ENCODE measurements at regions not wholly inside any gene's neighbourhood (a gene's known extent, or its start where the extent isn't known, plus 50 kb on each side); places are given as distances from the start of the nearest gene placed in this dataset.

GRCh38 chr2:16118611-16119590, 178.6 kb downstream of the MYCN start:
- Histone ChIP-seq H3K27ac (ENCODE audit: extremely low read depth, low read depth, low read length) (no peak overlapping the region), H3K4me3 (ENCODE audit: low read depth, low read length) (no peak overlapping the region), H3K36me3 (ENCODE audit: control insufficient read depth in 2 of 2, insufficient read depth in 1 of 2, low read length in 2 of 2) (no peaks in the 10 kb centered on the region), H3K9me3 (ENCODE audit: control insufficient read depth, insufficient read depth, low read depth, low read length) (no peaks in the 10 kb centered on the region), H3K4me1 (ENCODE audit: control insufficient read depth, insufficient read depth, low read length) (no peaks in the 10 kb centered on the region)
- CTCF ChIA-PET = no interaction called here
- TF ChIP-seq, protein P1, sequence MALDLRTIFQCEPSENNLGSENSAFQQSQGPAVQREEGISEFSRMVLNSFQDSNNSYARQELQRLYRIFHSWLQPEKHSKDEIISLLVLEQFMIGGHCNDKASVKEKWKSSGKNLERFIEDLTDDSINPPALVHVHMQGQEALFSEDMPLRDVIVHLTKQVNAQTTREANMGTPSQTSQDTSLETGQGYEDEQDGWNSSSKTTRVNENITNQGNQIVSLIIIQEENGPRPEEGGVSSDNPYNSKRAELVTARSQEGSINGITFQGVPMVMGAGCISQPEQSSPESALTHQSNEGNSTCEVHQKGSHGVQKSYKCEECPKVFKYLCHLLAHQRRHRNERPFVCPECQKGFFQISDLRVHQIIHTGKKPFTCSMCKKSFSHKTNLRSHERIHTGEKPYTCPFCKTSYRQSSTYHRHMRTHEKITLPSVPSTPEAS (tag by site-specific recombination; IDR thresholded peaks at IDR 0.05) = no peak
- TF ChIP-seq ZNF792 (tag by site-specific recombination; IDR thresholded peaks at IDR 0.05) (no peak), SCRT2 (tag by site-specific recombination; IDR thresholded peaks at IDR 0.05) (no peak), ZNF660 (tag by site-specific recombination; IDR thresholded peaks at IDR 0.05) (no peak), KLF16 (tag by site-specific recombination; IDR thresholded peaks at IDR 0.05) (no peak), KLF1 (tag by site-specific recombination; IDR thresholded peaks at IDR 0.05) (no peak), ZSCAN5A (tag by site-specific recombination; IDR thresholded peaks at IDR 0.05) (no peak), ZFP69B (tag by site-specific recombination; IDR thresholded peaks at IDR 0.05) (no peak), ZNF274 (IDR thresholded peaks at IDR 0.05; ENCODE audit: low read length) (no peak), ZNF274 (tag by site-specific recombination; IDR thresholded peaks at IDR 0.05; ENCODE audit: borderline replicate concordance) (no peak), ZNF777 (tag by site-specific recombination; IDR thresholded peaks at IDR 0.05; ENCODE audit: borderline replicate concordance) (no peak)
- TF ChIP-seq, protein P2, sequence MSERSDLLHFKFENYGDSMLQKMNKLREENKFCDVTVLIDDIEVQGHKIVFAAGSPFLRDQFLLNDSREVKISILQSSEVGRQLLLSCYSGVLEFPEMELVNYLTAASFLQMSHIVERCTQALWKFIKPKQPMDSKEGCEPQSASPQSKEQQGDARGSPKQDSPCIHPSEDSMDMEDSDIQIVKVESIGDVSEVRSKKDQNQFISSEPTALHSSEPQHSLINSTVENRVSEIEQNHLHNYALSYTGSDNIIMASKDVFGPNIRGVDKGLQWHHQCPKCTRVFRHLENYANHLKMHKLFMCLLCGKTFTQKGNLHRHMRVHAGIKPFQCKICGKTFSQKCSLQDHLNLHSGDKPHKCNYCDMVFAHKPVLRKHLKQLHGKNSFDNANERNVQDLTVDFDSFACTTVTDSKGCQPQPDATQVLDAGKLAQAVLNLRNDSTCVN (tag by site-specific recombination; optimal IDR thresholded peaks at IDR 0.05) = no peak
- TF ChIP-seq, protein P3, sequence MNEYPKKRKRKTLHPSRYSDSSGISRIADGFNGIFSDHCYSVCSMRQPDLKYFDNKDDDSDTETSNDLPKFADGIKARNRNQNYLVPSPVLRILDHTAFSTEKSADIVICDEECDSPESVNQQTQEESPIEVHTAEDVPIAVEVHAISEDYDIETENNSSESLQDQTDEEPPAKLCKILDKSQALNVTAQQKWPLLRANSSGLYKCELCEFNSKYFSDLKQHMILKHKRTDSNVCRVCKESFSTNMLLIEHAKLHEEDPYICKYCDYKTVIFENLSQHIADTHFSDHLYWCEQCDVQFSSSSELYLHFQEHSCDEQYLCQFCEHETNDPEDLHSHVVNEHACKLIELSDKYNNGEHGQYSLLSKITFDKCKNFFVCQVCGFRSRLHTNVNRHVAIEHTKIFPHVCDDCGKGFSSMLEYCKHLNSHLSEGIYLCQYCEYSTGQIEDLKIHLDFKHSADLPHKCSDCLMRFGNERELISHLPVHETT (tag by site-specific recombination; IDR thresholded peaks at IDR 0.05) = no peak
- TF ChIP-seq, protein P4, sequence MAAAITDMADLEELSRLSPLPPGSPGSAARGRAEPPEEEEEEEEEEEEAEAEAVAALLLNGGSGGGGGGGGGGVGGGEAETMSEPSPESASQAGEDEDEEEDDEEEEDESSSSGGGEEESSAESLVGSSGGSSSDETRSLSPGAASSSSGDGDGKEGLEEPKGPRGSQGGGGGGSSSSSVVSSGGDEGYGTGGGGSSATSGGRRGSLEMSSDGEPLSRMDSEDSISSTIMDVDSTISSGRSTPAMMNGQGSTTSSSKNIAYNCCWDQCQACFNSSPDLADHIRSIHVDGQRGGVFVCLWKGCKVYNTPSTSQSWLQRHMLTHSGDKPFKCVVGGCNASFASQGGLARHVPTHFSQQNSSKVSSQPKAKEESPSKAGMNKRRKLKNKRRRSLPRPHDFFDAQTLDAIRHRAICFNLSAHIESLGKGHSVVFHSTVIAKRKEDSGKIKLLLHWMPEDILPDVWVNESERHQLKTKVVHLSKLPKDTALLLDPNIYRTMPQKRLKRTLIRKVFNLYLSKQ (tag by site-specific recombination; IDR thresholded peaks at IDR 0.05; ENCODE audit: borderline replicate concordance) = no peak
- POLR2A ChIA-PET = no interaction called here

DNA sequence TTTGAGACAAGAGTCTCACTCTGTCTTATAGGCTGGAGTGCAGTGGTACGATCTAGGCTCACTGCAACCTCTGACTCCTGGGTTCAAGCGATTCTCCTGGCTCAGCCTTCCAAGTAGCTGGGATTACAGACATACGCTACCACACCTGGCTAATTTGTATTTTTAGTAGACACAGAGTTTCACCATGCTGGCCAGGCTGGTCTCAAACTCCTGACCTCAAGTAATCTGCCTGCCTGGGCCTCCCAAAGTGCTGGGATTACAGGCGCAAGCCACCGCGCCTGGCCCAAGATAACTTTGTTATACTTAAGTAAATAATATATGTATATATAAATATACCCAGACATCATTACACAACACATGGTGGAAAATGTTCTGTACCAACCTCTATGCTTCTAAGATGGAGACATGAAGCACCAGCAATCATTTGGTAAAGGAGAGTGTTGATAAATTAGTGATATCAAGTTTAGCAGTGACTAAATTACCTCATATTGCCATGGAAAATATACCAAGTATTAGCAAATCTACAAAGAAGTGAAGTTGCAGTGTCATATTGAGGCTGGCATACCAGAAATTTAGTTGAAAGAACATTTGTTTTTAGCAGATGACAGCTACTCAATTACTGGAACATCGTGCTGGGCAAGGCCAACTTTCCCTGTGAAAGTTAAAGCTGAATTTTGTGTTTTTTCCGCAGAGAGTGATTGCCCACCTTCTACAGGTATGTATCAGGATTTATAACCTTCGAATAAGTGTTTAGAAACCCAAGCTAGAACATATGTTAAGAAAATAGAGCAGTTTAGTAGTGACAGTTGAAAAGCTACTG, 177.7 kb downstream of the MYCN start:
- no peaks in the 10 kb centered on the region for H3K36me3 ChIP-seq (ENCODE audit: control insufficient read depth in 2 of 2, insufficient read depth in 1 of 2, low read length in 2 of 2)
- POLR2A ChIA-PET = no interaction called here
- CTCF ChIA-PET = interaction anchor here (0.6 kb wide), 1 partner anchor 93 kb away, joined by 3 read pairs; no protein-coding TSS in a partner anchor
- no peak for TF ChIP-seq ZBTB20 (tag by site-specific recombination; IDR thresholded peaks at IDR 0.05)
- TF ChIP-seq ZNF23 (tag by site-specific recombination; IDR thresholded peaks at IDR 0.05; ENCODE audit: borderline replicate concordance) = no peak
- TF ChIP-seq ZNF274 (IDR thresholded peaks at IDR 0.05; ENCODE audit: low read length) = no peak
- TF ChIP-seq ZNF274 (tag by site-specific recombination; IDR thresholded peaks at IDR 0.05; ENCODE audit: borderline replicate concordance) = no peak
- TF ChIP-seq, protein P3 (tag by site-specific recombination; IDR thresholded peaks at IDR 0.05) = no peak
- TF ChIP-seq ZNF561 (tag by site-specific recombination; IDR thresholded peaks at IDR 0.05; ENCODE audit: borderline replicate concordance) = no peak
- TF ChIP-seq ZSCAN23 (tag by site-specific recombination; IDR thresholded peaks at IDR 0.05) = no peak
- no peak for TF ChIP-seq ZNF830 (tag by site-specific recombination; IDR thresholded peaks at IDR 0.05; ENCODE audit: low read depth)
- H3K4me1 ChIP-seq (ENCODE audit: control insufficient read depth, insufficient read depth, low read length) = no peaks in the 10 kb centered on the region
- H3K4me3 ChIP-seq (ENCODE audit: low read depth, low read length) = no peak overlapping the region
- H3K27ac ChIP-seq (ENCODE audit: extremely low read depth, low read depth, low read length) = no peak overlapping the region
- no peaks in the 10 kb centered on the region for H3K9me3 ChIP-seq (ENCODE audit: control insufficient read depth, insufficient read depth, low read depth, low read length)
